ENCODE measurements at regions not wholly inside any gene's neighbourhood (a gene's known extent, or its start where the extent isn't known, plus 50 kb on each side); places are given as distances from the start of the nearest gene placed in this dataset.

DNA sequence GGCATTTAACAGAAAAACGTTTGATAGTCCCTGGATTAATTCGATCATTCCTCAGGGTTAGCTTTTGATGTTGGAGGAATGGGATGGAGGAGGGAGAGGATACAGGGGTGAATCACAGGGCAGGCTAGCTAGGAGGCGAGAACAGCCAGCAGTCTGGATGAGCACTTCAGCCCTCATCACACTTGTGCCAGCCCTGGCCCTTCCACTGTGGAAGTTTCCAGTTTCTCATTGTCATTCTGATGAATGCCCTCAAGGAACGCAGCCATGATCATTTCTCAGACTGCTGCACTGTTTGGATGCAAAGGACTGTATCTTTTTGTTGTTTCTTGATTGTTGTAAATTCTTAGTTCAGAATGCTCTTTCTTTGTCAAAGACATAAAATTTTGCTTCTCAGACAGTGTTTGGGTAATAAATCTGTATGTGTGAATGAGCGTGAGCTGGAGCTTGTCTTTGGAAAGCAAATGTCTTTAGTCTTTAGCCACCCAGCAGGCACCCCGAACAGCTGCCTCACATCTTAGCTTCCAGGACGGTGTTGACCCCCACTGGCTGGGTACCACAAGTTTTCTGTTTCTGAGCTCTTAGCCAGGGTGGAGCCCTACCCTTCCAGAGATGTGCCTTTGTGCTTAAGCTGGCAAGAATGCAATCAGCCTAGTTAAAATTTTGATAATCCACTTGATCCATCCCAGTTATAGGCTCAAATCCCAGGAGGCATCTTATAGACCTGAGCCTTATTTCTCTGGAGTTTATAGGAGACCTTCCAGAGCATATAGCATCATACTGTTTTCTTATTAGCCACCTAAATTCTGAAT, 121.1 kb downstream of the PDCD6IP start:
- H3K27ac ChIP-seq (ENCODE audit: low read depth in 1 of 3, low read length in 2 of 3) = no peak overlapping the region
- DNase-seq (no peak), FAIRE-seq (no peak)
- H3K4me3 ChIP-seq (ENCODE audit: low read depth in 1 of 3, low read length in 3 of 3) = no peak overlapping the region
- H3K27me3 ChIP-seq (ENCODE audit: control insufficient read depth in 3 of 3, insufficient read depth in 3 of 3, low read length in 3 of 3) = no peaks in the 10 kb centered on the region
- WGBS, 3 donors = 68 to 82% (median 70%) methylated on average over 7 of the region's 7 CpGs
- H3K4me1 ChIP-seq (ENCODE audit: control insufficient read depth in 3 of 3, insufficient read depth in 2 of 3, low read depth in 1 of 3, low read length in 2 of 3) = no peaks in the 10 kb centered on the region
- H3K36me3 ChIP-seq (ENCODE audit: control insufficient read depth in 3 of 3, insufficient read depth in 2 of 3, low read depth in 1 of 3, low read length in 3 of 3) = no peaks in the 10 kb centered on the region
- no peaks in the 10 kb centered on the region for H3K9me3 ChIP-seq (ENCODE audit: control insufficient read depth in 2 of 2, insufficient read depth in 1 of 2, low read depth in 1 of 2, low read length in 1 of 2)

DNA sequence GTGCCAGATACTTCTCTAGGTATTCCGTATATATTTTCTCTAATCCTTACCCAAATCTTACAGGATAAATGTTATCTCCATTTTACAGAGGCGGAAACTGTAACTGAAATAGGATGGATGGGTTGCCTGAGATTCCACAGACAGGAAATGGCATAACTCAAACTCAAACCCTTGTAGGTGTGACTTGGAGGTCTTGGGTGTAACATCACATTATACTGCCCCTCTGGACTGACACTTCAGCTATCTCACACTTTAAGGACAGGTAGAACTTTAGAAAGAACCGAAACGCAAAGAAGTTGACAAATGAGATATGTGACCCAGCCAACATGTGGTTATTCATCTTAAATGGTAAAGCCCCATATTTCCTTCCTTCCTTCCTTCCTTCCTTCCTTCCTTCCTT, 122.1 kb downstream of the PDCD6IP start:
- DNase-seq (no peak), FAIRE-seq (no peak)
- no peak overlapping the region for H3K27ac ChIP-seq (ENCODE audit: low read depth in 1 of 3, low read length in 2 of 3)
- H3K9me3 ChIP-seq (ENCODE audit: control insufficient read depth in 2 of 2, insufficient read depth in 1 of 2, low read depth in 1 of 2, low read length in 1 of 2) = no peaks in the 10 kb centered on the region
- H3K27me3 ChIP-seq (ENCODE audit: control insufficient read depth in 3 of 3, insufficient read depth in 3 of 3, low read length in 3 of 3) = no peaks in the 10 kb centered on the region
- H3K4me3 ChIP-seq (ENCODE audit: low read depth in 1 of 3, low read length in 3 of 3) = no peak overlapping the region
- 87 to 91% (median 89%) methylated on average over 4 of the region's 4 CpGs for WGBS, 3 donors
- H3K4me1 ChIP-seq (ENCODE audit: control insufficient read depth in 3 of 3, insufficient read depth in 2 of 3, low read depth in 1 of 3, low read length in 2 of 3) = no peaks in the 10 kb centered on the region
- no peaks in the 10 kb centered on the region for H3K36me3 ChIP-seq (ENCODE audit: control insufficient read depth in 3 of 3, insufficient read depth in 2 of 3, low read depth in 1 of 3, low read length in 3 of 3)

DNA sequence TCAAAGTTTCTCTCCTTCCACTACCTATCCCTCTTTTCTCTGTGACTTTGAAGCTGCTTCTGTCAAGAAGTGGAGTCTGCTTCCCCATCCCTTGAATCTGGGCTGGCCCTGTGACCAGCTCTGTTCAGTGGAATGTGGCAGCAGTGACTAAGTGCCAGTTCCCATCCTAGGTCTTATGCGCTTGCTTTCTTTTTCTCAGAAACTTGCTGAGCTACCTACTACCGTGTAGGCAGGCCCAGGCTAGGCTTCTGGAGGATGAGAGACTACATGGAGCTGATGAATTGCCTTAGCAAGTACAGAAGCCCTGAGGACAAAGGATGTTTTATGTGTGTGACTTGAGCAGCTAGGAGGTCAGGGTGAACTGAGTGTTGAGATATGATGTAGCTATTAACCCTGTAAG, 123.2 kb downstream of the PDCD6IP start:
- FAIRE-seq = no peak

DNA sequence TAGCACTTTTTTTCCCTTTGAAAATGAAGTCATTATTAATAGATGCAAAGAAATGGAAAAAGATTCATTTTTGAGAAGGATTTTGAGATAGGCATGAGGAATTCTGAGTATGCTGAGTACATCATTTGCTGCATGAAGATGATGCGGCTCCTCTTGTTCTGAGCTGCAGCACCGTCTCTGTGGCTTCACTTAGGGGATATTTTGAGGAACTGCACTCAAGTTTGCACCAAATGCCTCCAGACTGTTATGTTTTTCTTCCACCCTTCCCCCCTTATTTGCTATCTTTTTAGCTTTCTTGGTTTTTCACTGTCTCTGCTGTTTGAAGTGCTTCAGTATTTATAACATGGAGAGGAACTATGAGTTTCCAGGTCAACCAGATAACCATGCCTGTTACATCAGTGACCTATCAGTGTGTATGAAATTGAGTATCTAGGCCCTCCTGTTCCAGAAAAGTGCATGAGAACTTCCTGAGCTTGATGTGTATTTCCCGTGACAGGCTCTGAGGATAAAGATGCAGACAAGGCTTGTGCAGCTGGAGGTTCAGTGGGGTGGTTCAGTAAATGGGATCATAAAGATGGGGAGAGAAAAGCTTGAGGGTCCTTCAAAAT, 128.7 kb downstream of the PDCD6IP start:
- H3K4me3 ChIP-seq (ENCODE audit: low read depth in 1 of 3, low read length in 3 of 3) = no peak overlapping the region
- no peaks in the 10 kb centered on the region for H3K36me3 ChIP-seq (ENCODE audit: control insufficient read depth in 3 of 3, insufficient read depth in 2 of 3, low read depth in 1 of 3, low read length in 3 of 3)
- H3K9me3 ChIP-seq (ENCODE audit: control insufficient read depth in 2 of 2, insufficient read depth in 1 of 2, low read depth in 1 of 2, low read length in 1 of 2) = no peaks in the 10 kb centered on the region
- WGBS, 3 donors = 70 to 79% (median 78%) methylated on average over 3 of the region's 3 CpGs
- no peaks in the 10 kb centered on the region for H3K27me3 ChIP-seq (ENCODE audit: control insufficient read depth in 3 of 3, insufficient read depth in 3 of 3, low read length in 3 of 3)
- no peak for DNase-seq
- FAIRE-seq = no peak
- no peak overlapping the region for H3K27ac ChIP-seq (ENCODE audit: low read depth in 1 of 3, low read length in 2 of 3)
- no peaks in the 10 kb centered on the region for H3K4me1 ChIP-seq (ENCODE audit: control insufficient read depth in 3 of 3, insufficient read depth in 2 of 3, low read depth in 1 of 3, low read length in 2 of 3)

More for the DNA sequence above, 123.2 kb downstream of the PDCD6IP start:
- no peak for DNase-seq
- no peaks in the 10 kb centered on the region for H3K36me3 ChIP-seq (ENCODE audit: control insufficient read depth in 3 of 3, insufficient read depth in 2 of 3, low read depth in 1 of 3, low read length in 3 of 3)
- no peaks in the 10 kb centered on the region for H3K27me3 ChIP-seq (ENCODE audit: control insufficient read depth in 3 of 3, insufficient read depth in 3 of 3, low read length in 3 of 3)
- no peak overlapping the region for H3K27ac ChIP-seq (ENCODE audit: low read depth in 1 of 3, low read length in 2 of 3)
- H3K4me3 ChIP-seq (ENCODE audit: low read depth in 1 of 3, low read length in 3 of 3) = no peak overlapping the region
- H3K4me1 ChIP-seq (ENCODE audit: control insufficient read depth in 3 of 3, insufficient read depth in 2 of 3, low read depth in 1 of 3, low read length in 2 of 3) = no peaks in the 10 kb centered on the region
- 78 to 85% (median 84%) methylated on average over 2 of the region's 2 CpGs for WGBS, 3 donors
- no peaks in the 10 kb centered on the region for H3K9me3 ChIP-seq (ENCODE audit: control insufficient read depth in 2 of 2, insufficient read depth in 1 of 2, low read depth in 1 of 2, low read length in 1 of 2)

DNA sequence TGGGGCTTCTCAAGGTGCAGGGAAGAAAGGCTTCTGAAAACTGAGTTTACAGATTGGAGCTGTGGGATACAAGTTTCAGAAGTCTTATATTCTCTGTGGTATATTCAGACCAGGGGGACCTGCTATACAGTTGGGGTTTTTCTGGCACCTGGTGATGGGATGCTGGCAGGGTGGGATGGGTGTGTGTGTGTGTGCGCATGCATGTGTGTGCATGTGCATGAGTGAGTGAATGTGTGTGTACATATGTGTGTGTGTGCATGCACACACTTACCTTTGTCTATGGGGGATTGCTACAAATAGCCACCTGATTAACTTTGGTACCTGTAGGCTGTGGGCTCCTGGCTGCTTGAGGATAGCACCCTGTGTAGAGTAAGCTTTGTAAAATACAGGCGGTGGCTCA, 131.4 kb downstream of the PDCD6IP start:
- H3K27ac ChIP-seq (ENCODE audit: low read depth in 1 of 3, low read length in 2 of 3) = no peak overlapping the region
- no peak overlapping the region for H3K4me3 ChIP-seq (ENCODE audit: low read depth in 1 of 3, low read length in 3 of 3)
- WGBS, 3 donors = 77 to 88% (median 88%) methylated on average over 2 of the region's 2 CpGs
- FAIRE-seq (no peak), DNase-seq (no peak)
- H3K9me3 ChIP-seq (ENCODE audit: control insufficient read depth in 2 of 2, insufficient read depth in 1 of 2, low read depth in 1 of 2, low read length in 1 of 2) = no peaks in the 10 kb centered on the region
- H3K27me3 ChIP-seq (ENCODE audit: control insufficient read depth in 3 of 3, insufficient read depth in 3 of 3, low read length in 3 of 3) = no peaks in the 10 kb centered on the region
- no peaks in the 10 kb centered on the region for H3K4me1 ChIP-seq (ENCODE audit: control insufficient read depth in 3 of 3, insufficient read depth in 2 of 3, low read depth in 1 of 3, low read length in 2 of 3)
- no peaks in the 10 kb centered on the region for H3K36me3 ChIP-seq (ENCODE audit: control insufficient read depth in 3 of 3, insufficient read depth in 2 of 3, low read depth in 1 of 3, low read length in 3 of 3)

DNA sequence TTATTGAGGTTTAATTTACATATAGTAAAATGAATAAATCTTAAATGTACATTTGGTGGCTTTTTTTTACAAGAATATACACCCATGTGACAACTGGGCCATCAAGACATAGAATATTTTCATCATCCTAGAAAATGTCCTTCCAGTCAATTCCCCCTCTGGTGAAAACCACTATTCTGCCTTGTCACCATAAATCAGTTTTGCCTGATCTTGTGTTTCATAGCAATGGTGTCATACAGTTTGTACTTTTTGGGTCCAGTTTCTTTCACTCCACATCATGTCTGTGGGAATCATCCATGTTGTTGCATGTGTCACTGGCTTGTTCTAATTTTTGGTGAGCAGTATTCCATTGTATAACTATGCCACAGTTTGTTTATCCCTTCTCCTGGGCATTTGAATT, 133.1 kb downstream of the PDCD6IP start:
- no peaks in the 10 kb centered on the region for H3K27me3 ChIP-seq (ENCODE audit: control insufficient read depth in 3 of 3, insufficient read depth in 3 of 3, low read length in 3 of 3)
- no peaks in the 10 kb centered on the region for H3K9me3 ChIP-seq (ENCODE audit: control insufficient read depth in 2 of 2, insufficient read depth in 1 of 2, low read depth in 1 of 2, low read length in 1 of 2)
- H3K27ac ChIP-seq (ENCODE audit: low read depth in 1 of 3, low read length in 2 of 3) = no peak overlapping the region
- H3K36me3 ChIP-seq (ENCODE audit: control insufficient read depth in 3 of 3, insufficient read depth in 2 of 3, low read depth in 1 of 3, low read length in 3 of 3) = no peaks in the 10 kb centered on the region
- H3K4me3 ChIP-seq (ENCODE audit: low read depth in 1 of 3, low read length in 3 of 3) = no peak overlapping the region
- no peaks in the 10 kb centered on the region for H3K4me1 ChIP-seq (ENCODE audit: control insufficient read depth in 3 of 3, insufficient read depth in 2 of 3, low read depth in 1 of 3, low read length in 2 of 3)
- FAIRE-seq (no peak), DNase-seq (no peak)

DNA sequence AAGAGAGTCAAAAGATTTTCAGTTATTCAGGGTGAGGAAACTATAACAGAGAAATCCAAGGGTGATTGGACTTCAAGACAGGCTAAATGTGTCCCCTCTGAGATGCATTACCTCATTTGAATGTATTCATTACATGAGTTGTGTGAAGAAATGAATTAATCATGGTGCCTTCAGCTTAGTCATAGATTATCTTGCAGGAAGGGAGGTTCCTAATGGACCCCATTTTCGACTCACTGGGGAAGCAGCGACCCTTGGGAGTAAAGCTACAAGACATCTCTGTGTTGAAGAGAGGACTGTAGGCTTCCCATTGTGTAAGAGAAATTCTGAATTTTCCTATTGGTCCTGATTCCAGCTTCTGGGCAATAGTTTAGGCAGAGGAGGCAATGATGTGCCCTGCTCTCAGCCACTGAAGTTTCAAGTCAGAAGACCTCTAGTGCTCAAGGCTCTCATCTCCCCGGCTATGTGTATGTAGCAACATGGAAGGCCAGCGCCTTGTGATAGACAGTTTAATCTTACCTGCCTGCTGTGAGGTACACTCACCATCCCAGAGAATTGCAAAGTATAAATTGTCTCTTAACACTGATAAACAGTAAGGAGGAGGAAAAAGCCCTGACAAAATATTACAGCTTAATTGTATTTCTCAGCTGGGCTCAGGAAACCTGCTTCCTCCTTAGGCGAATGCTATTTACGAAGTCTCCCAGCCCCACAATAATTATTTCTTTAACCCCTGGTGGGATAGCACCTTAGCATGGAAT, 133.8 kb downstream of the PDCD6IP start:
- WGBS, 3 donors = 70 to 73% (median 71%) methylated on average over 6 of the region's 6 CpGs
- no peak overlapping the region for H3K27ac ChIP-seq (ENCODE audit: low read depth in 1 of 3, low read length in 2 of 3)
- H3K27me3 ChIP-seq (ENCODE audit: control insufficient read depth in 3 of 3, insufficient read depth in 3 of 3, low read length in 3 of 3) = no peaks in the 10 kb centered on the region
- DNase-seq (no peak), FAIRE-seq (no peak)
- no peaks in the 10 kb centered on the region for H3K4me1 ChIP-seq (ENCODE audit: control insufficient read depth in 3 of 3, insufficient read depth in 2 of 3, low read depth in 1 of 3, low read length in 2 of 3)
- H3K4me3 ChIP-seq (ENCODE audit: low read depth in 1 of 3, low read length in 3 of 3) = no peak overlapping the region
- no peaks in the 10 kb centered on the region for H3K9me3 ChIP-seq (ENCODE audit: control insufficient read depth in 2 of 2, insufficient read depth in 1 of 2, low read depth in 1 of 2, low read length in 1 of 2)
- no peaks in the 10 kb centered on the region for H3K36me3 ChIP-seq (ENCODE audit: control insufficient read depth in 3 of 3, insufficient read depth in 2 of 3, low read depth in 1 of 3, low read length in 3 of 3)

DNA sequence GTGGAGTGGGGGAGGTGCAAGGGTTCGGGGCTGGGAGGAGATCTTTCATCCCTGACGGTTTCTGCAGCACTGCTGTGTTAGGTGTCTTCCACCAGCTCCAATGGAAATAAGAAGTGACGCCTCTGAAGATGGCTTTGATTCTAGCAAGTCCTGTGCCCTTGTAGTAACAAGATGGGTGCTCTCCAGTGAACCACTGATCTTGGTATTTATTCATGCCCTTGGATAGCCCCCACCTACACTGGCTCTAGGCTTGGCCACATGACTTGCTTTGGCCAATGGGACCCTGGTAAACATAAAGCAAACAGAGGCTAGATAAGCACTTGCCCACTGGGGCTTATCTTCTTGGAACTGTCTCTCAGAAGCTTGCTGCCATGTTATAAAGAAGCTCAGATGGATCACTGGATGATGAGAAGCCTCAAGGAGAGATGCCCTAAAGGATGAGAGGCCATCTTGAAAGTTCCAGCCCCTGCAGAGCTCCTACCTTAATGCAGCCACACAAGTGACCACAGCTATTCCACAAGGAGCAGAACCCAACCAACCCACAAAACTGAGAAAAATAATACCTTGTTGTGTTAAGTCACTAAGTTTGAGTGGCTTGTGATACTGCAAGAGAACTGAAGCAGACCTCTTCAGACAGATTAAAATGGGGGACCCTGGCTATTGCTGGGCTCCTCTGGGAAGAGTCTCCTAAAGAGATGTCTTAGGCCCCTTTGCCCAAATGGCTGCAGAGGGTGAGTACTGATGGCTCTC, 137.9 kb downstream of the PDCD6IP start:
- Histone ChIP-seq H3K36me3 (ENCODE audit: control insufficient read depth in 3 of 3, insufficient read depth in 2 of 3, low read depth in 1 of 3, low read length in 3 of 3) (no peaks in the 10 kb centered on the region), H3K27ac (ENCODE audit: low read depth in 1 of 3, low read length in 2 of 3) (no peak overlapping the region), H3K9me3 (ENCODE audit: control insufficient read depth in 2 of 2, insufficient read depth in 1 of 2, low read depth in 1 of 2, low read length in 1 of 2) (no peaks in the 10 kb centered on the region), H3K4me3 (ENCODE audit: low read depth in 1 of 3, low read length in 3 of 3) (no peak overlapping the region), H3K4me1 (ENCODE audit: control insufficient read depth in 3 of 3, insufficient read depth in 2 of 3, low read depth in 1 of 3, low read length in 2 of 3) (no peaks in the 10 kb centered on the region), H3K27me3 (ENCODE audit: control insufficient read depth in 3 of 3, insufficient read depth in 3 of 3, low read length in 3 of 3) (peaks cover 0 to 3% (median 0%) of the 10 kb centered on the region in 3 donors)
- DNase-seq = no peak
- no peak for FAIRE-seq
- 50 to 78% (median 63%) methylated on average over 3 of the region's 3 CpGs for WGBS, 3 donors

Measured in small intestine (tissue), 7 donors.